ENCODE measurements at regions not wholly inside any gene's neighbourhood (a gene's known extent, or its start where the extent isn't known, plus 50 kb on each side); places are given as distances from the start of the nearest gene placed in this dataset.

- no peak for TF ChIP-seq ZNF8 (CRISPR knock-in tag; IDR thresholded peaks at IDR 0.05)
- no peak for TF ChIP-seq ZFP30 (CRISPR knock-in tag; IDR thresholded peaks at IDR 0.05)
- no peak for TF ChIP-seq ZFP3 (CRISPR knock-in tag; IDR thresholded peaks at IDR 0.05)
- no peak for TF ChIP-seq BACH2 (CRISPR knock-in tag; IDR thresholded peaks at IDR 0.05; ENCODE audit: borderline replicate concordance)
- no peak for TF ChIP-seq ARNTL (CRISPR knock-in tag; IDR thresholded peaks at IDR 0.05; ENCODE audit: borderline replicate concordance, low read depth)
These were observed 684.6 kb downstream of the ARAP2 start (continued) for GRCh38 chr4:35559559-35560365.

DNA sequence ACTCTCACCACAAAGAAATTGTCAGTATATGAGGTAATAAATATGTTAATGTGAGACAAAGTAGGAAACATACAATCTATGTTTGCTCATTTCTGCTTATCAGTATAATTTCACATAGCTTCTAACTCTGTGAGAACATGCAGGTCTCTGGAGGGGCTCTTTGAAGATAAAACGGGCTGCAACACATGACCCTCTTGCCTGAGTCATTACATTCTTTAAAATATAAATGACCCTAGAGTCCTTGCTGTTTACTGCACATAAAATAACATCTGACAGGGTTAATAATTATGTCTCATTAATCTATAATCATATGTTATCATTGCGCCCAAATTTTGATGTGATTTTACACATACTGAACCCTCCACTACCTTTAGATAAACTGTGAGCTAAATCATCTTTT, 681.5 kb downstream of the ARAP2 start:
- no peak for ATAC-seq
- TF ChIP-seq, protein P1, sequence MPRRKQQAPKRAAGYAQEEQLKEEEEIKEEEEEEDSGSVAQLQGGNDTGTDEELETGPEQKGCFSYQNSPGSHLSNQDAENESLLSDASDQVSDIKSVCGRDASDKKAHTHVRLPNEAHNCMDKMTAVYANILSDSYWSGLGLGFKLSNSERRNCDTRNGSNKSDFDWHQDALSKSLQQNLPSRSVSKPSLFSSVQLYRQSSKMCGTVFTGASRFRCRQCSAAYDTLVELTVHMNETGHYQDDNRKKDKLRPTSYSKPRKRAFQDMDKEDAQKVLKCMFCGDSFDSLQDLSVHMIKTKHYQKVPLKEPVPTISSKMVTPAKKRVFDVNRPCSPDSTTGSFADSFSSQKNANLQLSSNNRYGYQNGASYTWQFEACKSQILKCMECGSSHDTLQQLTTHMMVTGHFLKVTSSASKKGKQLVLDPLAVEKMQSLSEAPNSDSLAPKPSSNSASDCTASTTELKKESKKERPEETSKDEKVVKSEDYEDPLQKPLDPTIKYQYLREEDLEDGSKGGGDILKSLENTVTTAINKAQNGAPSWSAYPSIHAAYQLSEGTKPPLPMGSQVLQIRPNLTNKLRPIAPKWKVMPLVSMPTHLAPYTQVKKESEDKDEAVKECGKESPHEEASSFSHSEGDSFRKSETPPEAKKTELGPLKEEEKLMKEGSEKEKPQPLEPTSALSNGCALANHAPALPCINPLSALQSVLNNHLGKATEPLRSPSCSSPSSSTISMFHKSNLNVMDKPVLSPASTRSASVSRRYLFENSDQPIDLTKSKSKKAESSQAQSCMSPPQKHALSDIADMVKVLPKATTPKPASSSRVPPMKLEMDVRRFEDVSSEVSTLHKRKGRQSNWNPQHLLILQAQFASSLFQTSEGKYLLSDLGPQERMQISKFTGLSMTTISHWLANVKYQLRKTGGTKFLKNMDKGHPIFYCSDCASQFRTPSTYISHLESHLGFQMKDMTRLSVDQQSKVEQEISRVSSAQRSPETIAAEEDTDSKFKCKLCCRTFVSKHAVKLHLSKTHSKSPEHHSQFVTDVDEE (CRISPR knock-in tag; IDR thresholded peaks at IDR 0.05), result no peak
- TF ChIP-seq ZC3H10 (CRISPR knock-in tag; IDR thresholded peaks at IDR 0.05) (no peak), SNAI2 (CRISPR knock-in tag; IDR thresholded peaks at IDR 0.05) (no peak), ZFP3 (CRISPR knock-in tag; IDR thresholded peaks at IDR 0.05) (no peak), RARB (CRISPR knock-in tag; IDR thresholded peaks at IDR 0.05) (no peak), CSDC2 (CRISPR knock-in tag; IDR thresholded peaks at IDR 0.05) (no peak), TOX (CRISPR knock-in tag; IDR thresholded peaks at IDR 0.05; ENCODE audit: borderline replicate concordance) (no peak), ISL1 (CRISPR knock-in tag; IDR thresholded peaks at IDR 0.05) (no peak)
- TF ChIP-seq, protein P2, sequence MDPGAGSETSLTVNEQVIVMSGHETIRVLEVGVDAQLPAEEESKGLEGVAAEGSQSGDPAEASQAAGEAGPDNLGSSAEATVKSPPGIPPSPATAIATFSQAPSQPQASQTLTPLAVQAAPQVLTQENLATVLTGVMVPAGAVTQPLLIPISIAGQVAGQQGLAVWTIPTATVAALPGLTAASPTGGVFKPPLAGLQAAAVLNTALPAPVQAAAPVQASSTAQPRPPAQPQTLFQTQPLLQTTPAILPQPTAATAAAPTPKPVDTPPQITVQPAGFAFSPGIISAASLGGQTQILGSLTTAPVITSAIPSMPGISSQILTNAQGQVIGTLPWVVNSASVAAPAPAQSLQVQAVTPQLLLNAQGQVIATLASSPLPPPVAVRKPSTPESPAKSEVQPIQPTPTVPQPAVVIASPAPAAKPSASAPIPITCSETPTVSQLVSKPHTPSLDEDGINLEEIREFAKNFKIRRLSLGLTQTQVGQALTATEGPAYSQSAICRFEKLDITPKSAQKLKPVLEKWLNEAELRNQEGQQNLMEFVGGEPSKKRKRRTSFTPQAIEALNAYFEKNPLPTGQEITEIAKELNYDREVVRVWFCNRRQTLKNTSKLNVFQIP (CRISPR knock-in tag; IDR thresholded peaks at IDR 0.05; ENCODE audit: borderline replicate concordance, low read depth), result no peak

DNA sequence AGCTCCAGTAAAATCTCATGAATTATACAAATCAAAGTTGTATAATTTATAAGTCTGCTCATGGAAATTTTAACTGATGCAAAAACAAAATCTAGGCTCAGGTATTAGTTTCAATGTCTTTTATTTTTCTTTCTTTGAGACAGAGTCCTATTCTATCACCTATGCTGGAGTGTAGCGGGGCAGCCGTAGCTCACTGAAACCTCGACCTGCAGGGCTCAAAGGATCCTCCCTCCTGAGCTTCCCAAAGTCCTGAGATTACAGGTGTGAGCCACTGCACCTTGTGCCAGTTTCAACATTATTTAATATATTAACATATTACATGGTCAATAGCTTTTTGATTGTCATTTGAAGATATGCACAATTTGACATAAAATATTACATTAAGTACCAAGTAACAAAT, 678.7 kb downstream of the ARAP2 start:
- no peak for ATAC-seq
- TF ChIP-seq RARB (CRISPR knock-in tag; IDR thresholded peaks at IDR 0.05) (no peak), GLIS3 (CRISPR knock-in tag; IDR thresholded peaks at IDR 0.05) (no peak), PPARA (CRISPR knock-in tag; IDR thresholded peaks at IDR 0.05; ENCODE audit: borderline replicate concordance) (no peak)
- TF ChIP-seq, protein P3, sequence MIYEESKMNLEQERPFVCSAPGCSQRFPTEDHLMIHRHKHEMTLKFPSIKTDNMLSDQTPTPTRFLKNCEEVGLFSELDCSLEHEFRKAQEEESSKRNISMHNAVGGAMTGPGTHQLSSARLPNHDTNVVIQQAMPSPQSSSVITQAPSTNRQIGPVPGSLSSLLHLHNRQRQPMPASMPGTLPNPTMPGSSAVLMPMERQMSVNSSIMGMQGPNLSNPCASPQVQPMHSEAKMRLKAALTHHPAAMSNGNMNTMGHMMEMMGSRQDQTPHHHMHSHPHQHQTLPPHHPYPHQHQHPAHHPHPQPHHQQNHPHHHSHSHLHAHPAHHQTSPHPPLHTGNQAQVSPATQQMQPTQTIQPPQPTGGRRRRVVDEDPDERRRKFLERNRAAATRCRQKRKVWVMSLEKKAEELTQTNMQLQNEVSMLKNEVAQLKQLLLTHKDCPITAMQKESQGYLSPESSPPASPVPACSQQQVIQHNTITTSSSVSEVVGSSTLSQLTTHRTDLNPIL (CRISPR knock-in tag; IDR thresholded peaks at IDR 0.05; ENCODE audit: low read depth), result no peak

GRCh38 chr4:35591035-35591434, 653.3 kb downstream of the ARAP2 start:
- ATAC-seq, result no peak
- TF ChIP-seq CSDC2 (CRISPR knock-in tag; IDR thresholded peaks at IDR 0.05) (no peak), PATZ1 (CRISPR knock-in tag; IDR thresholded peaks at IDR 0.05; ENCODE audit: borderline replicate concordance) (no peak), ZFP30 (CRISPR knock-in tag; IDR thresholded peaks at IDR 0.05) (no peak), ZNF565 (CRISPR knock-in tag; conservative IDR thresholded peaks at IDR 0.05; ENCODE audit: low read depth) (no peak), ZFP3 (CRISPR knock-in tag; IDR thresholded peaks at IDR 0.05) (no peak), TOX (CRISPR knock-in tag; IDR thresholded peaks at IDR 0.05; ENCODE audit: borderline replicate concordance) (no peak), PPARA (CRISPR knock-in tag; IDR thresholded peaks at IDR 0.05; ENCODE audit: borderline replicate concordance) (no peak), GLIS3 (CRISPR knock-in tag; IDR thresholded peaks at IDR 0.05) (no peak), ZNF70 (CRISPR knock-in tag; IDR thresholded peaks at IDR 0.05) (no peak), ZC3H10 (CRISPR knock-in tag; IDR thresholded peaks at IDR 0.05) (no peak), ISL1 (CRISPR knock-in tag; IDR thresholded peaks at IDR 0.05) (no peak), ESRRG (CRISPR knock-in tag; IDR thresholded peaks at IDR 0.05) (no peak), RARB (CRISPR knock-in tag; IDR thresholded peaks at IDR 0.05) (no peak), ZNF8 (CRISPR knock-in tag; IDR thresholded peaks at IDR 0.05) (no peak), BACH2 (CRISPR knock-in tag; IDR thresholded peaks at IDR 0.05; ENCODE audit: borderline replicate concordance) (no peak)
- TF ChIP-seq, protein P4, sequence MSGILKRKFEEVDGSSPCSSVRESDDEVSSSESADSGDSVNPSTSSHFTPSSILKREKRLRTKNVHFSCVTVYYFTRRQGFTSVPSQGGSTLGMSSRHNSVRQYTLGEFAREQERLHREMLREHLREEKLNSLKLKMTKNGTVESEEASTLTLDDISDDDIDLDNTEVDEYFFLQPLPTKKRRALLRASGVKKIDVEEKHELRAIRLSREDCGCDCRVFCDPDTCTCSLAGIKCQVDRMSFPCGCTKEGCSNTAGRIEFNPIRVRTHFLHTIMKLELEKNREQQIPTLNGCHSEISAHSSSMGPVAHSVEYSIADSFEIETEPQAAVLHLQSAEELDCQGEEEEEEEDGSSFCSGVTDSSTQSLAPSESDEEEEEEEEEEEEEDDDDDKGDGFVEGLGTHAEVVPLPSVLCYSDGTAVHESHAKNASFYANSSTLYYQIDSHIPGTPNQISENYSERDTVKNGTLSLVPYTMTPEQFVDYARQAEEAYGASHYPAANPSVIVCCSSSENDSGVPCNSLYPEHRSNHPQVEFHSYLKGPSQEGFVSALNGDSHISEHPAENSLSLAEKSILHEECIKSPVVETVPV (CRISPR knock-in tag; IDR thresholded peaks at IDR 0.05), result no peak
- TF ChIP-seq, protein P3 (CRISPR knock-in tag; IDR thresholded peaks at IDR 0.05; ENCODE audit: low read depth), result no peak
- TF ChIP-seq, protein P2 (CRISPR knock-in tag; IDR thresholded peaks at IDR 0.05; ENCODE audit: borderline replicate concordance, low read depth), result no peak

All from SK-N-SH treated with all-trans-retinoic acid at 6 μM for 48 hours (cell line).